Fibroblast of lung (primary cell): ENCODE measurements at regions not wholly inside any gene's neighbourhood (a gene's known extent, or its start where the extent isn't known, plus 50 kb on each side); places are given as distances from the start of the nearest gene placed in this dataset.

Source experiments
- DNase-seq, 2 donors: peaks; one replicate each; pipeline versions ENCODE4 v3.0.0 to v3.0.0-alpha.2; 2010; ENCODE audit warnings: low read depth in 2 of 2
- H2AFZ ChIP-seq: 2 replicates; pipeline ENCODE4 v1.5.1; 2012; ENCODE audit warnings: low read length, control low read depth, inconsistent platforms
- H3K27ac ChIP-seq: 2 replicates; pipeline ENCODE4 v1.5.1; 2011; ENCODE audit warnings: low read length, control low read depth; ENCODE audit not compliant: insufficient read depth
- H3K27me3 ChIP-seq: 2 replicates; pipeline ENCODE4 v1.5.1; 2011; ENCODE audit warnings: mild to moderate bottlenecking, low read length; ENCODE audit not compliant: control insufficient read depth, insufficient read depth
- H3K36me3 ChIP-seq: 2 replicates; pipeline ENCODE4 v1.5.1; 2011; ENCODE audit warnings: low read length; ENCODE audit not compliant: control insufficient read depth, insufficient read depth
- H3K4me1 ChIP-seq: 2 replicates; pipeline ENCODE4 v1.5.1; 2011; ENCODE audit warnings: low read length; ENCODE audit not compliant: control insufficient read depth, insufficient read depth; ENCODE audit errors: extremely low read depth
- H3K4me2 ChIP-seq: 2 replicates; pipeline ENCODE4 v1.5.1; 2011; ENCODE audit warnings: low read length, control low read depth; ENCODE audit not compliant: insufficient read depth; ENCODE audit errors: extremely low read depth
- H3K4me3 ChIP-seq, 4 experiments: fragments of 200-600 bp in 1 of 4; sonication (generic) in 1 of 4; replicated peaks in 1 of 4; 2 replicates each; pipeline ENCODE4 v1.5.1; 2011 to 2016; ENCODE audit warnings: low read length in 4 of 4, low read depth in 3 of 4, mild to moderate bottlenecking in 3 of 4, control low read depth in 2 of 4, inconsistent platforms in 1 of 4, mixed read lengths in 1 of 4; ENCODE audit not compliant: insufficient read depth in 1 of 4; ENCODE audit errors: control extremely low read depth in 1 of 4
- H3K79me2 ChIP-seq: 2 replicates; pipeline ENCODE4 v1.5.1; 2012; ENCODE audit warnings: mild to moderate bottlenecking, low read length, inconsistent platforms; ENCODE audit not compliant: control insufficient read depth, insufficient read depth
- H3K9ac ChIP-seq: 2 replicates; pipeline ENCODE4 v1.5.1; 2011; ENCODE audit warnings: mild to moderate bottlenecking, low read length, control low read depth; ENCODE audit not compliant: insufficient read depth
- H3K9me3 ChIP-seq: 2 replicates; pipeline ENCODE4 v1.5.1; 2012; ENCODE audit warnings: low read depth, low read length; ENCODE audit not compliant: control insufficient read depth, insufficient read depth
- H4K20me1 ChIP-seq: 2 replicates; pipeline ENCODE4 v1.5.1; 2011; ENCODE audit warnings: low read length; ENCODE audit not compliant: control insufficient read depth, insufficient read depth; ENCODE audit errors: extremely low read depth
- EZH2 ChIP-seq: IDR thresholded peaks from 2 replicates; pipeline ENCODE4 v1.5.1; 2012; ENCODE audit warnings: low read length, control low read depth, mild to moderate bottlenecking; ENCODE audit errors: missing control alignments
- TF ChIP-seq, protein P1 (sequence below), 2 donors: IDR thresholded peaks in 1 of 2; conservative IDR thresholded peaks in 1 of 2; 1 replicate in 1 of 2; 2 replicates in 1 of 2; pipeline ENCODE4 v1.5.1; 2011 to 2012; ENCODE audit warnings: low read length in 2 of 2, control low read depth in 1 of 2, inconsistent platforms in 1 of 2, low read depth in 1 of 2, mild to moderate bottlenecking in 1 of 2

DNA sequence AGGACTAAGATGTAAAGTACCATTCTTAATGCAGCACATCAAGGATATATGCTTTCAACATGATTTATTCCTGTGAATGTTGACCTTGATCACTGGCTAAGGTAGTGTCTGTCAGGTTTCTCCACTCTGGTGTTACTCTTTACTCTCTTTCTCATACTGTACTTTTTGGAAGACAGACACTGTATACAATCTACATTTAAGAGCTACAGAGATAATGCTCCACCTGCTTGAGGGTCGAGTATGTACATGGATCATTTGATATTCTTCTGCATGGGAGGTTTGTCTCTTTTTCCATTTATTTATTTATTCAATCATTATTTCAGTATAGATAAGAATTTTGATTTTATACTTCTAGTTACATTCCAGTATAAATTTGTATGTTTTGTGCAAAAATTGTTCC lies 199.5 kb upstream of the RGPD4 start:
- H3K4me2 ChIP-seq, result no peak overlapping the region
- no peaks in the 10 kb centered on the region for H3K79me2 ChIP-seq
- no peak for DNase-seq
- H3K27me3 ChIP-seq, result no peaks in the 10 kb centered on the region
- H3K36me3 ChIP-seq, result no peaks in the 10 kb centered on the region
- H3K9ac ChIP-seq, result no peak overlapping the region
- TF ChIP-seq EZH2, result no peak
- TF ChIP-seq, protein P1, sequence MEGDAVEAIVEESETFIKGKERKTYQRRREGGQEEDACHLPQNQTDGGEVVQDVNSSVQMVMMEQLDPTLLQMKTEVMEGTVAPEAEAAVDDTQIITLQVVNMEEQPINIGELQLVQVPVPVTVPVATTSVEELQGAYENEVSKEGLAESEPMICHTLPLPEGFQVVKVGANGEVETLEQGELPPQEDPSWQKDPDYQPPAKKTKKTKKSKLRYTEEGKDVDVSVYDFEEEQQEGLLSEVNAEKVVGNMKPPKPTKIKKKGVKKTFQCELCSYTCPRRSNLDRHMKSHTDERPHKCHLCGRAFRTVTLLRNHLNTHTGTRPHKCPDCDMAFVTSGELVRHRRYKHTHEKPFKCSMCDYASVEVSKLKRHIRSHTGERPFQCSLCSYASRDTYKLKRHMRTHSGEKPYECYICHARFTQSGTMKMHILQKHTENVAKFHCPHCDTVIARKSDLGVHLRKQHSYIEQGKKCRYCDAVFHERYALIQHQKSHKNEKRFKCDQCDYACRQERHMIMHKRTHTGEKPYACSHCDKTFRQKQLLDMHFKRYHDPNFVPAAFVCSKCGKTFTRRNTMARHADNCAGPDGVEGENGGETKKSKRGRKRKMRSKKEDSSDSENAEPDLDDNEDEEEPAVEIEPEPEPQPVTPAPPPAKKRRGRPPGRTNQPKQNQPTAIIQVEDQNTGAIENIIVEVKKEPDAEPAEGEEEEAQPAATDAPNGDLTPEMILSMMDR (conservative IDR thresholded peaks at IDR 0.05 in 1 of 2, IDR thresholded peaks at IDR 0.05 in 1 of 2; ENCODE audit: low read depth in 1 of 2, low read length in 2 of 2), result no peak
- H3K4me3 ChIP-seq, result no peak overlapping the region
- no peaks in the 10 kb centered on the region for H4K20me1 ChIP-seq
- no peaks in the 10 kb centered on the region for H3K4me1 ChIP-seq
- no peak overlapping the region for H2AFZ ChIP-seq
- no peaks in the 10 kb centered on the region for H3K9me3 ChIP-seq
- H3K27ac ChIP-seq, result no peak overlapping the region

DNA sequence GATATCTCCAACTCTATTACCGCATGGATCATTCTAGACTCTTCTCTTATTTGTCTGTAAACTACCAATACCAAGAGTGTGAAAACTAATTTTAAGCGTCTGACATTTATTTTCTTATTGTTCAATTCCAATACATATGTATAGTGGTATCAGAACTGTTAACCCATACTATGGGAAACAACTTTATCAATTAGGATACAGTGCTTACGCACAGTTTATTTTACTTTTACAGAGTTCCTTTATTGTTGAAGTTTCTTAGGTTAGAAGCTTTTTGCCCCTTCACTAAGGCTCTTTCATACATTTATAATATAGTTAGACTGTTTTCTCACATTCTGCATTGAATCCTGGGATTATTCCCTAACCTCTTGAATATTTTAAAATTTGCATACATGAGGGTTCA lies 198.8 kb upstream of the RGPD4 start:
- no peak for DNase-seq
- no peak overlapping the region for H3K4me2 ChIP-seq
- no peaks in the 10 kb centered on the region for H3K4me1 ChIP-seq
- H3K9ac ChIP-seq, result no peak overlapping the region
- no peaks in the 10 kb centered on the region for H3K9me3 ChIP-seq
- no peaks in the 10 kb centered on the region for H3K79me2 ChIP-seq
- no peaks in the 10 kb centered on the region for H3K36me3 ChIP-seq
- H3K27me3 ChIP-seq, result no peaks in the 10 kb centered on the region
- no peak overlapping the region for H3K27ac ChIP-seq
- TF ChIP-seq EZH2, result no peak
- TF ChIP-seq, protein P1 (conservative IDR thresholded peaks at IDR 0.05 in 1 of 2, IDR thresholded peaks at IDR 0.05 in 1 of 2; ENCODE audit: low read depth in 1 of 2, low read length in 2 of 2), result no peak
- H2AFZ ChIP-seq, result no peak overlapping the region
- H4K20me1 ChIP-seq, result no peaks in the 10 kb centered on the region
- H3K4me3 ChIP-seq, result no peak overlapping the region

DNA sequence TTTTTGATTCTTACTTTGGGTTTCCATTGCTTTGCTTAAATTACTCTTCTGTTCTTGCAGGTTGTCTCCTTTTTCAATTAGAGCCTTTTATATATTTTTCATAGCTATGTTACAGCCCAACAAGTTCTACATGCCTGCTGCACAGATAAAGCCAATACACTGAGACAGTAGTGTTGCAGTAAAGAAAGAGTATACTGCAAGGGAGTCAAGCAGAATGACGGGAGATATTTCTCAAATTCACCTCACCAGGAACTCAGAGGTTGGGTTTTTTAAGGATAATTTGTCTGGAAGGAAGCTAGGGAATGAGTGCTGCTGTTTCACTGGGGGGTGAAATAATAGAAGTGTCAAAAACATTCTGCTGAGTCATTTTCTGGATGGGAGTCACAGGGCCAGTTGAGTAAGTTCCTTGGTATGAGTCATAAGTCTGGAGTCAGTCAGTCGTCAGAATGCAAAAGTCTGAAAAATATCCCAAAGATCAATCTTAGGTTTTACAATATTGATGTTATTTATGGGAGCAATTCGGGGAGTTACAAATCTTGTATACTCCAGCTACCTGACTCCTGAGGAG lies 193.0 kb upstream of the RGPD4 start:
- H3K9me3 ChIP-seq, result no peaks in the 10 kb centered on the region
- no peaks in the 10 kb centered on the region for H3K4me1 ChIP-seq
- no peak for TF ChIP-seq EZH2
- no peak overlapping the region for H3K4me2 ChIP-seq
- no peak overlapping the region for H3K4me3 ChIP-seq
- no peak overlapping the region for H2AFZ ChIP-seq
- no peak overlapping the region for H3K27ac ChIP-seq
- H3K36me3 ChIP-seq, result no peaks in the 10 kb centered on the region
- H4K20me1 ChIP-seq, result no peaks in the 10 kb centered on the region
- no peaks in the 10 kb centered on the region for H3K27me3 ChIP-seq
- no peaks in the 10 kb centered on the region for H3K79me2 ChIP-seq
- peak; percentile 84 to 93 for DNase-seq
- no peak overlapping the region for H3K9ac ChIP-seq
